GM12872 (cell line): ENCODE measurements at regions not wholly inside any gene's neighbourhood (a gene's known extent, or its start where the extent isn't known, plus 50 kb on each side); places are given as distances from the start of the nearest gene placed in this dataset.

ENCODE experiments used
- TF ChIP-seq, protein P1 (sequence below): IDR thresholded peaks from 3 replicates; pipeline ENCODE4 v1.5.1; 2011; ENCODE audit warnings: low read depth, mild to moderate bottlenecking, low read length, moderate library complexity; ENCODE audit not compliant: insufficient read depth

GRCh38 chr2:58968885-58969284, 727.8 kb upstream of the FANCL start:
- TF ChIP-seq, protein P1, sequence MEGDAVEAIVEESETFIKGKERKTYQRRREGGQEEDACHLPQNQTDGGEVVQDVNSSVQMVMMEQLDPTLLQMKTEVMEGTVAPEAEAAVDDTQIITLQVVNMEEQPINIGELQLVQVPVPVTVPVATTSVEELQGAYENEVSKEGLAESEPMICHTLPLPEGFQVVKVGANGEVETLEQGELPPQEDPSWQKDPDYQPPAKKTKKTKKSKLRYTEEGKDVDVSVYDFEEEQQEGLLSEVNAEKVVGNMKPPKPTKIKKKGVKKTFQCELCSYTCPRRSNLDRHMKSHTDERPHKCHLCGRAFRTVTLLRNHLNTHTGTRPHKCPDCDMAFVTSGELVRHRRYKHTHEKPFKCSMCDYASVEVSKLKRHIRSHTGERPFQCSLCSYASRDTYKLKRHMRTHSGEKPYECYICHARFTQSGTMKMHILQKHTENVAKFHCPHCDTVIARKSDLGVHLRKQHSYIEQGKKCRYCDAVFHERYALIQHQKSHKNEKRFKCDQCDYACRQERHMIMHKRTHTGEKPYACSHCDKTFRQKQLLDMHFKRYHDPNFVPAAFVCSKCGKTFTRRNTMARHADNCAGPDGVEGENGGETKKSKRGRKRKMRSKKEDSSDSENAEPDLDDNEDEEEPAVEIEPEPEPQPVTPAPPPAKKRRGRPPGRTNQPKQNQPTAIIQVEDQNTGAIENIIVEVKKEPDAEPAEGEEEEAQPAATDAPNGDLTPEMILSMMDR = no peak

- TF ChIP-seq, protein P1 = no peak
Observed at GRCh38 chr2:58967736-58968135, 726.6 kb upstream of the FANCL start.

- TF ChIP-seq, protein P1 = no peak
Observed at GRCh38 chr2:58965602-58966001, 724.5 kb upstream of the FANCL start.

GRCh38 chr2:58959996-58960395, 718.9 kb upstream of the FANCL start:
- TF ChIP-seq, protein P1 = no peak

DNA sequence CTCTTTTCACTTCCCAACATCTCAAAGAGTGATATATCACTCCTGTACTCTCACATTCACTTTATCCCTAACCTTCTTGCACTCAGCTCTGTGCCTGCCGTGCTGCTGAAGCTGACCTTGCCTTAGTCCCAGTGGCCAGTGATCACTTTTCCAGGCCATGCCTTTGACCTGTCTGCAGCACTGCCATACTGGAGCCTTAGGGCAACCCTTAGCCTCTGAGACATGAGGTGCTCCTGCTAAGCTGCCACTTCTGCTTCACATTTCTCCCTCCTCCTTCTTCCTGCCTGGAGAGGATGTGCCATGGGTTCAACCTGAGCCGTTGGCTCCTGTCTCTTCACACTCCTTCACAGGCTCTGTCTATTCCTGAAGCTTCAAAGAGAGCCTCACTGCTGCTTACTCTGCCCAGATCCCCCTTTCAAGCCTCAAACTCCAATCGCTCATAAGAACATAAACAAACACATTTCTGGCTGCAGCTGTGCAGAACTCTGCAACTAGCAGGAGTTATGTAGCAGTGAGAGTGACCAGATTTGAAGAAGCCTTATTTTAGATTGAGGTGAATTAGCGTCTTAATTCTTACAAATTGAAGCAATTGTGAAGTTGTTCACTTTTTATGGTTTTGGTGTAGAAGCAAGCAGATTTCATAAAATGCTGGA, 716.2 kb upstream of the FANCL start:
- TF ChIP-seq, protein P1 = no peak

GRCh38 chr2:58954880-58955385, 713.8 kb upstream of the FANCL start:
- TF ChIP-seq, protein P1 = no peak

- TF ChIP-seq, protein P1 = no peak
Observed at GRCh38 chr2:58951722-58952121, 710.6 kb upstream of the FANCL start.
